SW 1271 (cell line): ENCODE measurements at regions not wholly inside any gene's neighbourhood (a gene's known extent, or its start where the extent isn't known, plus 50 kb on each side); places are given as distances from the start of the nearest gene placed in this dataset.

ENCODE experiments used
- DNase-seq, 2 experiments: peaks; one replicate each; lab custom pipeline; 2025; lab: John Stamatoyannopoulos, UW

DNA sequence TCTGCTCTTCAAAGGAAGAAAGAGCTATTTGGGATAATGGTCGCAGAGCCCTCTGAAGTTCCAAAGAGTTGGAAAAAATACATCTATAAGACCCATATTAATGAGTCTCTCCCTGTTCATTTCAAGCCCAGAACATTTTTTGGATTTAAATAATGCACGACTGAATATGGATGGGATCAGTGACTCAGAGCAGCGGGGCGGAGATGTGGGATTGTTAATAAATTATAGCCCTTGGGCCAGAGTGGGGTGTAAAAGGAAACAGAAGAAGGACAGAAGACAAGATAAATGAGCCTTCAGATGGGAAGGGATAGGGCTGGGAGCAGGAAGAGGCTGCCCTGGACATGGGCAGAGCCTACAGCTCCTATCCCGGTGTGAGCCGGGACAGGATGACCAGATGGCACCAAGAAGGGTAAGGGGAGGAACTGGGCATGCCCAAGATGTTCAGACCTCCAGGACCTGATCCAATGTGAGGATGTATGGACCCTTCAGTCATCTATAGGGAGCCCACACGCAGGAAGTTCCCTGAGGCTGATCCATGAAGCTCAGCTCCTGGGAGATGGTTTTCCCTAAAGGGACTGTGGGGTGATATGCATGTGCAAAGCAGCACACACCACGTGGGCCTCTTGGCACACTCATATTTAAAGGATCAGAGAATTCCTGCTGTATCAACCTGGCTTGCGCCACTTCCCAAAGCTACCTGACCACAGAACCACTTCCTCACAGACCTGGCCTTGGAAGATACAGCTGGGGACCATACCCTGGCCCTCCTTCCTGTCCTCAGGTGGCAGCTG lies 96.1 kb upstream of the PLXNA4 start:
- no peak for DNase-seq

DNA sequence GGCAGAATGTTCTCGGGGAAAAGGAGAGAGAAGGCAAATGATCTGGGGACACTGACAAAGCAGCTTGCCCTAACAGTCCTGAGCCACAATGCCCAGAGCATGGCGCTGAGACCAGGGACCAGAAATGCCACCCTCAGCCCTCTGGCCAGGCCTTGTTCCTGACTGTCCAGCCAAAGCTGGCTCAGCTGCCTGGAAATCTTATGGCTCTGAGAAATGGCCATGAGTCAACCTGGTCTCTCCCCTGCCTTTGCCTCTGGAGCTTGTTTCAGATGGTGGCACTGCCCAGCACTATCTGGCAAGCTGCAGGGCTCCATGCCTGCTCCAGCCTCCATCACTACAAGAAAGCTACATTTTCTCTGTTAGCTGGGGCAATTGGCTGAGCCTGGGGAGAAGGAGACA lies 90.5 kb upstream of the PLXNA4 start:
- DNase-seq = no peak

DNA sequence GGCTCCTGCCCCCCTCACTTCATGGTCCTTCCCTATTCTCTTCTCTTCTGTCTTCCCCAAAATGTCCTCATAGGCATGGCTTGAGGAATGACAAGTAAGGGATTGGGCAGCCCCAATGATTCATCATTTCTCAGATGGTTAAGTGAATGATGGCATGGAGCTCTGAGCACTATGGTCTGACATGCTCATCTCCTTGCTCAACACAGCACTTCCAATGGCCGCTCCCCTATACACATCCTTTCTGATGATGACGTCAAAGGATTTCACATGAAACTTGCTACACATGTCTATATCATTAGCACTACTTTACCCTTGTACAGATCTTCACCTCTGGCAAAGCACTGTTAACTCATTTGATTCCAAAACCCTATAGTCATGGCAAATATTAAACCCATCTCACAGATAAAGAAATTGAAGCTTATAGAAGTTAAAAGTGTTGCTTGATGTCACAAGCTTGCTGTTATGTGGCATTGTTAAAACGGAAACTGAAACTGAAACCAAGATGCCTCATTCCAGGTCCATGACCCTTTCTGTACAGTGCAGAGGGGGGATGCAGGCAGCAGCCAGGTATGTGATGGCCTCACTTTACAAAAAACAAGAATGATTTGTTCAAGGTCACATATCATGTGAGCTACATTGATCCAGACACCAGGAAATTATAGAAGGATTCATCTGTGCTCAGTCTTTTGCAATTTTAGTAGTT lies 90.0 kb upstream of the PLXNA4 start:
- DNase-seq = no peak

DNA sequence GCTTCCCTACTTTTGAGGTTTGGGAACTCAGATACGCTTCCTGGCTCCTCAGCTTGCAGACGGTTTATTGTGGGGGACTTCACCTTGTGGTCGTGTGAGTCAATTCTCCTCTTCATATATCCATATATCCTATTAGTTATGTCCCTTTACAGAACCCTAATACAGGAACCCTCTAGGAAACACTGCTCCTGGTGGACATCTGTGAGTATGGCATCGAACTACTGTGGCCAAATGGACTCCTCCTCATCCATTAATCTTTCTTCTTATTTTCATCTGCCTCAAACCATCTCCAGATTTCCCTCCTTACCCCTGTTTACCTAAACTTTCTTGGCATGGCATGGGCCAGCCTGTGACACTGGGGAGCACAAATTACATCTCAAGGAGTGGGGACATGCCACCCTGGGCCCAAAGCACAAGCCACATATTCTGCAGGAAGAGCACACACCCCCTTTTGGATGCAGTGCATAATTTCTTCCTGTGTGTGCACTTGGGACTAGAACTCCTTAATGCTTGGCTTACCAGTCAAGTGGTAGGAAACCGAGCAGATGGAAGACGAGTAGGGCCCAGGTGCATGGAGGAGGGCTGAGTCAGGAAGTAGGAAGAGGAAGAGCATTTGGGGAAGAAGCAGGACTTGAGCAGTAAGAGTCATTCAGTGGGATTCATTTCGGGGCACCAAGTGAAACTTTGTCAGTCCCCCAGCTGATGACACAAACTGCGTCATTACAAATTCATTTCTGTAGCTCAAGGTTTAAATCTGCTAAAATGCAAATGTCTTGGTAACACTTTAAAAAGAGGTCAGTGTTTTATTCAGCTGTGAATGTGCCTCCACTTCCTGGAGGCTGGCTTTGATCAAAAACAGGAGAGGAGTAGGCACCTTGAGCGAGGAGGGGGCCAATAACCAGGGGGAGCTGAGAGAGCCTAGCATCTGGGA lies 80.8 kb upstream of the PLXNA4 start:
- DNase-seq = peak in 1 of 2 experiments; percentile 38

DNA sequence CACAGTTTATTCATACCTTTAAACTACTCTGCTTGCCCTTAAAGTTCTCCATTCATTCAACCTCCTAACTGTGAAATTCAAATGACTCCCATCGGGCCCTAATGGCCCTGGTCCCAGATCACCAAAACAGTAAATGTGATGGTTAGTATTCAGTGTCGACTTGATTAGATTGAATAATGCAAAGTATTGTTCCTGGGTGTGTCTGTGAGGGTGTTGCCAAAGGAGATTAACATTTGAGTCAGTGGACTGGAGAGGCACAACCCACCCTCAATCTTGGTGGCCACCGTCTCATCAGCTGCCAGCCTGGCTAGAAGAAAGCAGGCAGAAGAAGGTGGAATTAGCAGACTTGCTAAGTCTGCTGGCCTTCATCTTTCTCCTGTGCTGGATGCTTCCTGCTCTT lies 80.1 kb upstream of the PLXNA4 start:
- DNase-seq = no peak

DNA sequence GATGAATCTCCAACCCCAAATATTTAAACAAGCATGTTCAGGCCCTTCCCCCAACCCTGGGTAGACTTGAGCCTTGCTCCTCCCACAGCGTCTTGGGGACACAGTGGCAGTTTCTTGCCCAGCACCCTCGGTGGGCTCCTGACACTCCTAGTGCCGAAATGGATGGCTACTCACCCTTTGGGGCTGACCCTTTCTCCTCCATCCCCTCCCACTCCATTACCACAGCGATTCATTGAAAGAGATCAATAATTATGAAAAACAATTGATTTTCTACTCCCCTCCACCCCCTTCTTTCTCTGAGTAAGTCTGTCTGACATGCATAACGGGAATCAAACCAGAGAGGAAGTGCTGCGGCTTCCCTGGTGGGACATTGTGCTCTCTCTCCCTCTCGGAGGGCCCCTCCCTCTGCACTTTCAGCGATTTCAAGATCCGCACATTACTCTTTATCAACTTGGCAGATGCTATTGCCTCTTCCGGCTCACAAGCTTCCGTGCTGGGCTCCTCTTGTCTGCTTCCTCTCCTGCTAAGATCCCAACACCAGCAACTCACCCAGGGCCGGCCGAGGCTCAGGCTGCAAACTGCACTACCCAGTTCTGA lies 79.0 kb upstream of the PLXNA4 start:
- no peak for DNase-seq

DNA sequence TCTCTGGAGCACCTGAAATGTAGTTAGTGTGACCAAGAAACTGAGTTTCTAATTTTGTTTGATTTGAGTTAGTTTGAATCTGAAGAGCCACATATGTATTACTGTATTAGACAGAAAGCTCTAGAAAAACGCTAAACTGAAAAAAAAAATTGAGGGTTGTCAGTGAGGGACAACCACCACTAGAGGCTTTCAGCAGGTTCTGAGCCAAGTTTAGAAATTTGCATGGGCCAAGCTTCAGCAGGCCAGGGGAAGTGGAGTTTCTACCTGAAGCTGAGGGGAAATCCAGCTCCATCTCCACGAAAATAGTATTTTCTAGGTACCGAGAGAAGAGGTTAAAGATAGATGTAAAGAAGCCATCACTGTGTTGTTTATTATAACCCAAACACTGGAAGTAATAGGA lies 77.9 kb upstream of the PLXNA4 start:
- DNase-seq = no peak

DNA sequence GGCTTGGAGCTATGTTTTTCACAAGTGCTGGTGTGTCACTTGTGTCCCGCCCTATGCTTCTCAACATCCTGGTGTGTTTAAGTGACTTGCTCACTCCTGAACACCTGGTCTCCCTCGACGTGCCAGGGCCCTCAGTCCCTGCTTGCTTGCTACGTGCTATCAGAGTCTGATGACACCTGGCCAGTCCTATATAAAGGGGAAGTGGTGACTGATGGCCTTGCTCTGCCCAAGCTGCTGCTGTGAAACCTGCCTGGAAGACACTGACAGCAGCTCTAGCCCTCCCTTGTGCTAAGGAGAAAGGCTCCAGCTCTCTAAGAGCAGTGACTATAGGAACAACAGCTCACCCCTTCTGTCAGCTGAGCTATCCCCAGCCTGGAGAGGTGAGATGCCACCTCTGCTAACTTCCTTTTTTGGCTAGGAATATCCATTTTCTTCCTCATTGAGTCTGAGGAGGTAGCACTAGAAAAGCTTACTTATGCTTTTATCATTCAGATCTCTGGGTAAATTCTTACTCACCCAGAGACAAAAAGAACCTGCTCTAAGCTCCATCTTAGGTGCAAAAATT lies 77.2 kb upstream of the PLXNA4 start:
- DNase-seq = no peak

DNA sequence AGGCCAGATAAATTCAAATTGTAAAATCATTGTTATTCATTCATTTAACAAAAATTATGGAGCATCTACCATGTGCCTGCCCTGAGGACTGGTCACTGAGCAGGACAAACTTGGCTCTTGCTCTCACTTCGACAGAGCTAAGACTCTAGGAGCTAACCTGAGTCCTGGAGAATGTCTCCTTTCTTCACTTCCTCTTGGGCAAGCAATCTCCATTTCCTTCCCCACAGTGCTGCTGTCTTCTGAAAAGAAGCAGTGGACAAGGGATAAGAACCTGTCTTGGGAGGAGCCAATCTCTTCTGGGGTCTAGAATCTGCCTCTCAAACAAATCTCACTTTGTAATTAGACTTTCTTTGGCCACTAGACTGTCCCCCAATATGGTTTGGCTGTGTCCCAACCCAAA lies 76.2 kb upstream of the PLXNA4 start:
- DNase-seq = no peak

DNA sequence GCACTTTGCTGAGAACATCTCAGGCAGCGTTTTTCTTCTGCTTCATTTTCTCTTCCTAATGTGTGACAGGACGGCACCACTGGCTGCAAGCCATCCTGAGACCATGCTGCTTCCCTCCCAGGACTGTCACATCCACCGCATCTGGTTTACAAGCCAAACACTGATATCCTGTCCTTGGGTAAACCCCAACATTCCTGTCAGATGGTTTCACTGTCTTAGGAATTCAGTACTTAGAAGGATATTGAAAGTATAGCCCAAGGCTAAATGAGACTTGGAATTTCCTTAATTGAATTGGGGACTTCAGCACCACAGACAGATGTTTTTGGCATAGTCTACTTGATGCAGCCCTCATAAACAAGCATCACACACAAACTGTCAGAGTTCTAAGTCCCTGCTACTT lies 74.2 kb upstream of the PLXNA4 start:
- peak; percentile 41 to 90 for DNase-seq

DNA sequence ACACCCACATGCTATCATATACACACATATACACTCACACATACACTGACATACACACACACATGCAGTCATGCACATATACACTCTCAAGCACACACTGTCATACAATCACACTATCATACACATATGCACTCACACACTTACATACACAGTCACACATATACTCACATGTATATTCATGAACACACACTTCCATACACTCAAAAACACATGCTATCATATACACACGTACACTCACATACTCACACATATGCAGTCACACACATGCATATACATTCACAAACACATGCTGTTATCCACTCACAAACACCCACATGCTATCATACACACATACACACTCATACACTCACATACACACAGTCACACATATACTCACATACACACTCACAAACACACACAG lies 71.0 kb upstream of the PLXNA4 start:
- no peak for DNase-seq

DNA sequence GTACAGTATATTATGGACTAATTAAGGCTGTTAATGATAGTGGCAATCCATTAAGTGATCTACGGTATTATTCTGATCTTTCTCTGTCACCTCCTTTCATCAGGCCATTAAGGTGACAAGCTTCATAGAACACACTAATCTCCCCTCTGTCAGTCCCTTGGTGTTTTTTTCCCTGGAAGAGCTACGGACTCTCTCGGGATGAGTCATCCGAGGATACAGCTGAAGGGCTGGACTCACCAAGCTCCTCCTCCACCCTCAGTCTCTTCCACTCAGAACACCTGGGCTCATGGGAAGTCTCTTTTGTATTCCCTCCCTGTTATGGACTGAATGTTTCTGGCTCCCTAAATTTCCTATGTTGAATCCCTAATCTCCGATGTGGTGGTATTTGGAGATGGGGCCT lies 69.8 kb upstream of the PLXNA4 start:
- DNase-seq = no peak

DNA sequence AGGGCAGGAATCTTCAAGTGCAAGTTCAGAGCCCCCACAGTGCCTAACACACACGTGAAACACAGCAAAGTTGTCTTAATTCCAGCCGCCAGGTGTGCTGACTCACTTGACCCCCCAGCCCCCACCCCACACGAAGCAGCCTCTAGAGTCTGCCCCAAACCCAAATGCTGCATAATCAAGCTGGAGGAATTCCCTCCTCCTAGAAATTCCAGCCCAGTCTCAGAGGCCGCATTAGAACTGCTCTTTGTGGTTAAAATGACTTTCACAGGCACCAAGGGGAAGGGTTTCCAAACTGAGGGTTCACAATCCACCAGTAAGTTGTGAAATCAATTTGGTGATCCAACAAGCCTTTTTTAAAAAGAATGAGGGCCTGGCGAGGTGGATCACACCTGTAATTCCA lies 67.0 kb upstream of the PLXNA4 start:
- no peak for DNase-seq

DNA sequence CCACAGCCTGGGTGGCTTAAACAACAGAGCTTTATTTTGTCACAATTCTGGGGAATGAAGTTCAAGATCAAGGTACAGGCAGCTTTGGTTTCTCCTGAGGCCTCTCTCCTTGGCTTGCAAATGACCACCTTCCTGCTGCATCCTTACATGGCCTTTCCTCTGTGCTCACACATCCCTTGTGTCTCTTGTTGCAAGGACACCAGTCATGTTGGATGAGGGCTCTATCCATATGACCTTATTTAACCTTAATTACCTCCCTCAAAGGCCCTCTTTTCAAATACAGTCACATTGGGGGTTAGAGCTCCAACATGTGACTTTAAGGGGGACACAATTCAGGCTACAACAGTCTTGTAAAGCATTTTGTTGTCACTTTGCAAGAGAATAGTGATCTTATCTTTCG lies 65.0 kb upstream of the PLXNA4 start:
- DNase-seq = no peak

DNA sequence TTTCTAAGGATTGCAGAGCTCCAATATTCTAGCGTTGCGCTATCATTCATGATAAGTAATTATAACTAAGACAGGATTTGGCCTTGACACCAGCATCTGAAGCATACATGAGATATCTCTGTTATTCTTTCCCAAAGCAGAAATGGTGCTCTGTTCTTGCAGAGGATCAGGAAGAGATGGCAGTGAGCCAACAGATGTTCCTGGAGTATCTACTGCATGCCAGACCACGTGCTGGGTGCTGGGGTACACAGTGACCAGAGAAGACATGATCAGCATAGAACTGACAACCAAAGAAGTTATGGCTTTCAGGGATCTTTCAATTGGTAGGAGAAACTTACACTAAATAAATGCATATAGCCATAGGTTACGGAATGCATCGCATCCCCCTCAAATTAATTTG lies 63.7 kb upstream of the PLXNA4 start:
- no peak for DNase-seq

DNA sequence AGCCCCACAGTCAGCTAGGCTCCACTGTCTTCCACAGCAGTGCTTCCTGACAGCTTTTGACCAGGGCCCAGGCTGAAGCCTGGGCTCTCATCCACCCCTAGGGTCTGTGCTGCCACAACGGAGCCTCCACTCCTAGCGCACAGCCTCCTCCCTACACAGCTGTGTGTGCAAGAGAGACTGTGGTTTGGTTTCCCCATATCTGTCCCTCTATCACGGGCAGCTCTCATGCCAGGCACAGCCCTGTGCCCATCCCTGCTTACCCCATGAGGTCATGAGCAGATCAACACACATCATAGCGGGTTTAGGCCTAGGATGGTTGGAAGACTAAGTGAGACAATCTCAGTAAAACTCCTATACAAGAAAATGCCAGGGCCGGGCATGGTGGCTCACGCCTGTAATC lies 61.7 kb upstream of the PLXNA4 start:
- DNase-seq = no peak

DNA sequence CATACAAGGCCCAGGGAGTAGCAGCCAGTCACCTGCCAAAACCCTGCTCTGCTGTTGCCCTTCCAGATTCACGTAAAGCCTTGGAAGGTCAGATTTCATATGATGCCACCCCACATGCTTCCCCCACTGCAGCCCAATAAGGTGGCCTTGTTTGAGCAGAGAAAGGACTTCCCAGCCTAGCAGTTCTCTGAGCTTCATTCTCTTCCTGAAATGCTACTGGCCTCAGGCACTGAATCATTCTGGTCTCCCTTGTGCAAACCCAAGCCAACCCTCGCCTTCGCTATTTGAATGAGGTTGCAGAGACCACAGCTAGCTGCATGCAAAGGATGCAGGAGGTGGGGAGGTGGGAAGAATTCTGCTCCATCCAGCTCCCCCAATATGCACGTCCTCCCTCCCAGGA lies 60.3 kb upstream of the PLXNA4 start:
- no peak for DNase-seq

DNA sequence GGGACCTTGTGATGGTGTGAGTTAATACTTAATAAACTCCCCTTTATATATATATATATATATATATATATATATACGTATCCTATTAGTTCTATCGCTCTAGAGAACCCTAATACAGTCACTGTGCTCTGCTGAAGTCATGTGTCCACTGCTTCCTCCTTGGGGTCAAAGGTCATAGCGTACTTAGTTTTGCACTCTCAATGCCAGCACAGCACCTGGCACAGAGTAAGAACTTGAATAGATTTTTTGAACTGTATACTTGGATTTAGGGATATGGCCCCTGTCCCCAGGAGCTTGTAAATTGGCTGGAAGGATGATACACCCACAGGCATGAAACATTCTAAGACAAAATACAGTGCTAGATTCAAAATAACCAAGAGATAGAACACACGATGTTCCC lies 58.9 kb upstream of the PLXNA4 start:
- no peak for DNase-seq

DNA sequence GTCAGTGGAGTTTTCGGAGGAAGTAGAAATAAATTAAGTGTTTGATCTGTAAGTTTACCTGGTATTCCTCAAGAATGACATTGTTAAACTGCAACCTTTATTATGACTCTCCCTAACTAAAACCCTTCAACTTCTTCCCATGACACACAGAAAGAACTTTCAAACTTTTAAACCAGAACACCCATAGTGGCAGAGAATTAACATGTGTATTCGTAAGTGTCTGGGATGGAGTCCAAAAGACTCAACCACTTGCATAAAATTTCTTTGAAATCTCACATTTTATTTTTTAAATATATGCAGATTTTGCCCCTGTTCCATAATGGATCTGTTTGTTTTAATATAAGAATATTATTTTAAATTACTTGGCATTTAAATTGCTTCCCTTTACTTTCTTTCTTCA lies 54.6 kb upstream of the PLXNA4 start:
- no peak for DNase-seq
